Muscle of arm (tissue), 1 donor: ENCODE measurements at regions not wholly inside any gene's neighbourhood (a gene's known extent, or its start where the extent isn't known, plus 50 kb on each side); places are given as distances from the start of the nearest gene placed in this dataset.
"Not testable (repeated sequence)": the region's sequence is repeated elsewhere in the genome, so short reads cannot be mapped to it uniquely, and the experiment has no call there.

Experiments
- DNase-seq: peaks from one replicate; pipeline ENCODE4 v3.0.0-alpha.2; 2013

DNA sequence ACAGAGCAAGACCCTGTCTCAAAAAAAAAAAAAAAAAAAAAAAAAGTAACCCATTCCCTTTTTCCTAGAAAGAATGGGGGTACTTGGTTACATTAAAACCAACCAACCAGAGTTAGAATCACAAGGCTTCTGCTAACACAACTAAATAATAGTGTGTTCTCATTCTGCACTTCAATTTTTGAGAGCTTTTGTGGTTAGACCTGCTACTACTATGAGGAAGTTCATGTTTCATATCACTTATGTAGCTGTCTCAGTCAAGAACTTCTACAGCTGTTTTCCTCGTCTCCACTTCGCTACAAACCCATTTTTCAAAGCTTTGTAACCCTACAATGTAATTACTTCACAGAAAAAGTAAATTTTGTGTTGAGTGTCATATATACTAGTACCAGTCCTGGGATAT lies 58.3 kb downstream of the PDHA2 start:
- DNase-seq = no peak

DNA sequence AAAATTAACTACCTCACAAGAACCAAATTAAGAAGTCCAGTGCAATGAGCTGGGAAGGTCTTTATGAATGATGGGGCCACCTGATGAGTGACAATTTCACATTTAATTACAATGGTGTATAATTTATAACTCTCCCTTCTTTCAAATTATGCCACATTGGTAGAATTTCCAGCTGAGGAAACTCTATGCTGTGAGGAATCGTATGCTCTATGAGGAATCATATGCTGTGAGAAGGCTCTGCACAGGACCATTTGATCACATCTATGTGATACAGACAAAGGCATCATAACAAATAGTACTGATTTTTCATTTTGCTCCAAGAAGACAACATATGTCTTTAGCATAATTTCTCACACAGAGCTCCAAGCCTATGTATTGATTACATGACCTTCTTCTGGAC lies 69.3 kb downstream of the PDHA2 start:
- DNase-seq = no peak

DNA sequence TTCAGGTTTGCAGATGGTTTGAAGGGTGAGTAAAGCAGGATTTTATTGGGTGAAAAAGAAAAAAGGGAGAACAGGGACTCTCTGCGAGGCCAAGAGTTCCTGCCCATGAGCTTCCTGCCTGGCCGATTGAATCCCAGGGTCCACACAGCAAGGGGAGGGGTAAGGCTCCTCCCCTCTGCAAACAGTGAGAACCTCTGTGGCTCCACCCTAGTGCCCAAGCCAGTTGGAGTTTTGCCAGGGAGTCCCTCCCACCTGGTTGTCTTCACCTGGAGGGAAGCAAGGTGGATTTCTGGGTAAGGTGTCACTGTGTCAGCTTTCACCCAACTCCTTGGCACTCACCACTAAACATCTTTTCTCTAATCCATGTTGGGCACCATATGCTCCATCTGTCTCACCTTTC lies 70.9 kb downstream of the PDHA2 start:
- no peak for DNase-seq

DNA sequence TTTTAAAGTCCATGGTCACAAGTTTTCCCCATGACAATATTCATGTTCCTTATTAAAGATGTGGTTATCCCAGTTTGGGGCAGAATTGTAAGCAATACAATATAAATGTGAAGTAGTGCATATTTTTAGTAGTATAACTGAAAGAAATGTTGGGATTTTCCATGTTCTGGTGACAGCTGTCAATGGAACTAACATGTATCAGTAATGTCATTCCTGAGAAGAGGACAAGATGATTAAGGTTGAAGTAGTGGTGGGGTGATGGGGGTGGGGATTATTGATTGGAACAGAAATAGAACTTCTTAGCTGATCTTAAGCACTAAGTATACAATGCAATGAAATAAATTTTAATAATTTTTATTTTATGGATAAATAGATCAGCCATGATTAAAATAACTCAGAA lies 81.6 kb downstream of the PDHA2 start:
- no peak for DNase-seq

DNA sequence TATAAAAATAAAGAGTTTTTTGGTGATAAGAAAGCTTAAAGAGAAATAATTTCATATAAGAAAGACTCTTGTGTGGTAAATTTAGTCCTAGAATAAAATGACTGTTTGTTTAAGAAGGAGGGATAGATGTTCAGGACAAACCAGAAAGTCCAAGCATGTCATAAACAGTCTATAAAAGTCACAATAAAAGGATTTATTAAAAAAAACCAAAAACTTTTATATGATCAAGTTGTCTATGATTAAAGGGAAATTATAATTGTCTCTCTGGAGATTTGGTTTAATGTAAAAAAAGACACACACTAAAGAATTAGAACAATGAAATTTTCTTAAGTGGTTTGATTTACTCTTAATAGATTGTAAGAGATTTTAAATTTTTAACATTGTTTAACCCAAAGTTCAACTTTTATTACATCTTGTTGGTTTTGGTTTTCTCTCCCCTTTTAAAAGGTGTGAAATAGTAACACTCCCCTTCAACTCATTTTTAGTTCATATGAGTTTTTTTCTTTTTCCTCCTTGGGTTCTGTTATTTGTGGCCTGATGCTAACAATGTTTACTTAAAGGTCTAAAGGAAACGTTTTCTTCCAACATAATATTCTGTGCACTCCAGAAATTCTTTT lies 89.7 kb downstream of the PDHA2 start:
- DNase-seq = no peak

DNA sequence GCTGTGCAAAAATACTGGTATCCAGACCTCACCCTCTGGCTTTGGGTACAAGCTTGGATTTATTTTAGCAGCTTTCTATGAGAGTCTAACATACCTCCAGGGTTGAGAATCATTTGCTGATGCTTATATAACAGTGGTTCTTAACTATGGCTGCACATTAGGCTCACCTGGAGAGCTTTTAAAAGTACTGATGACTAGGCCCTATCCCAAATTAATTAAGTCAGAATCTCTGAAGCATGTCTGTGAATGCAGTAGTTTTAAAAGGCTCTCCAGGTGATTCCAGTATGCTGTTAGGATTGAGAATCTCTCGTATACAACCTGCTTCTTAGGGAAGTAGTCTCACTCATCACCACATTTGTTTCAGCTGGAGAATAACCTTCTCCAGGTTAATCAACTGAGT lies 99.2 kb downstream of the PDHA2 start:
- no peak for DNase-seq

DNA sequence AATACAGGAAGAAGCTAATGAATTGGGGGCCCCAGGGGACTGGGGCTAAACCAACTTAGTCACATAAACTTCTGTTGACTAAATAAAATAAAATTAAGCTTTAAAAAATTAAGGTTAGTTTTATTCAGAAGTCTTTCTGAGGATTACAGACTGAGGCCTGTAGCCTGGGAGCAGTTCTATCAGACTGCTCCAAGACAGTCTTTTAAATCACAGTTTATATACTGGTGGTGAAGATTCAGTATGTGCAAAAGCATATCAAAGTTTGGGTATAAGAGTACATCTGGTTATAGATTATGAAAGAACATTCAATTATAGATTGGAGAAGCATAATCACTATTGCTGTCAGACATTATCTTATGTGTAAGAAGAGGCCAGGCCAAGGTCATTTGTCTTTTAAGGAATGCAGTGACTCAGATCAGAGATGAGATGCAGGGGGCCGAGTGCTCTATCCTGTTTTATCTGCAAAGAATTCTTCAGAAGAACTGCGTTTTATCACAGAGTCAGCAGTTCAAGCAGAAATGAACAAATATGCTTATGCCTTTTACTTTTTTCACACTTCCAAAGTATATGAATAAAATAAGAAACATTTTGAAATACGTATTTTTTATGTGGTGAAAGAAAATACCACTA lies 109.4 kb downstream of the PDHA2 start:
- DNase-seq = no peak

DNA sequence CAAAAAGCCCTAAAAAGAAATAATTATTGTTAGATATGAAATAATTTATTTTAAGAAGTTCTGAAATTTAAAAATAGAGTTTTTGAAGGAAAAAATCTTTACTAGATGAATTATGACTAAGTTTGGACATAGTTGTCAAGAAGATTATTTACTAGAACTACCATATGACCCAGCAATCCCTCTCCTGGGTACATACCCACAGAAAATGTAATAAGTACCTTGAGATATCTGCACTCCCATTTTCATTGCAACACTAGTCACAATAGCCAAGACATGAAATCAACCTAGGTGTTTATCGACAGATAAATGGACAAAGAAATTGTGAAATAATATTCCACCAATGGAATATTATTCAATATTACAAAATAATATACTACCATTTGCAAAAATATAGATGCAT lies 109.9 kb downstream of the PDHA2 start:
- no peak for DNase-seq

DNA sequence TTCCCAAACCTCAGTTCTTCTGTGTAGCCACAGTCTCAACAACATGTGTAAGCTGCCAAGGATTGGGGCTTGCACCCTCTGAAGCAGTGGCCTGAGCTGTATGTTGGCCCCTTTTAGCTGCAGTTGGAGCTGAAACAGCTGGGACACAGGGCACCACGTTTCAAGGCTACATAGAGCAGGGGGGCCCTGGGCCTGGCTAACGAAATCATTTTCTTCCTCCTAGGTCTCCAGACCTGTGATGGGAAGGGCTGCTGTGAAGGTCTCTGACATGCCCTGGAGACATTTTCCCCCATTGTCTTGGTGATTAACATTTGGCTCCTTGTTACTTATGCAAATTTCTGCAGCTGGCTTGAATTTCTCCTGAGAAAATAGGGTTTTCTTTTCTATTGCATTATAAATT lies 112.6 kb downstream of the PDHA2 start:
- DNase-seq = not testable (repeated sequence)

DNA sequence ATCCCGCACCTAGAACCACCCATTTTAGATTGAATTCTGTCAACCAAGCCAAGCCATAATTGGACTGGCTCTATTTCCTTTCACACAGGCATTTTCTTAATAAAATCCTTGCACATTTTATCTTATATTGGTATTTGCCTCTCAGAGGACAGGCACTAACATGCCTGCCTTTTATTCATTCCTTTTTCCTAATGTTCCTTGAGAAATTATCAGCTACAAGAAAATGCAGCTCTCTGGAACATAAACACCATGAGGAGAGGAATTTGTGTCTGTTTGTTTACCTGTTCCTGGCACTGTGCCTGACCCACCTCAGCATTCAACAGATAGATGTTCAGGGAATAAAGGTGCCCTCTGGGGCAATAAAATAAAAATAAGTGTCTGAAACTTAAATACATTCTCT lies 116.2 kb downstream of the PDHA2 start:
- DNase-seq = no peak

DNA sequence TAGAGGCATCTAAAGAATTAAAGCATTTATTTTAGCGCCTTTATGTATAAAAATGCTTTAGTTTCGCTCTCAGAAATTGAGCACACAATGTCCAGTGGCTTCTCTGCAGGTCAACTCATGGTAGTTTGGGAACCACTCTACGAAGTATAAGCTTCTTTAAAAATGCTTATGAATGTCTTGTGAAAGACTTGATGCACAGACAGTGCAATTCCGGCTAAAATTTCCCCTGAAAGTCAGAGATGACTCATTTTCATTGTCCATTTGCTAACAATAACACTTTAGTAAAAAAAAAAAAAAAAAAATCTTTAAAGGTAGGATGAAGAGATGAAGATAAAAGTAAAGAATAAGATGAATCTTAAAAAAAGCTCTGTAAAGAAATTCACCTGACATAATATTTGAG lies 117.2 kb downstream of the PDHA2 start:
- DNase-seq = no peak

DNA sequence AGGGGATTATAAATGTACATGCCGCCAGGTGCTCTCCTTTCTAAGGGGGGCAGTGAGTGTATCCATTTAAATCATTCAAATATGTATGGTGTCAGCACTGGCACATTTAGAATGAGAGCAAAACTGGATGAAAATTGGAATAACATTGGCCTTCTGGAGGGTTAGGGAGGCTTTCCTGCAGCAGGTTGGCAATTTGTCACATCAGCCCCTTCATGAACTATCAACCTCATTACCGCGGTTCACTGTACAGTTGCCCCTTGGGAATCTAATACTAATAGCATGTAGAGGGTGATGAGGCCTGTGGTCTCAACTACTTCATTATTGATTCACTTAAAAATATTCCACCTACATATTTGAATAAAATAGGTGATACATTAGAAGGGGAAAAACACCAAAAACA lies 117.9 kb downstream of the PDHA2 start:
- DNase-seq = no peak

DNA sequence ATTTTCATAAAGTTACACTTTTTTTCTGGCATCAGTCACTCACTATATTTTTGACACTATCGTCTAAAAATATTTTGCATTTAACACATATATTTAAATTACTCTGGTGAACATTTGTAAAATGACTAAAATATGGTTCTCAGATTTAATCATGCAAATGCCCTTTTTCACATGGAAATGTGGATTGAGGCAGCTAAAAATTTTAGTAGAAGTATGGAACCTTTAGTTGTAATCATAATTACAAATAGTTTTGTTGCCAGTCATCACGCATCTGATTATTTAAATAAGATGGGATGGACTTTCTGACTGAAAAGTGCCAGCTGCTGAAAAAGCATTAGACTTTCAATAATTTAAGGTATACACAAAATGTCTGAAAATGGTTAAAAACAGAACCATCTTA lies 119.3 kb downstream of the PDHA2 start:
- DNase-seq = no peak

DNA sequence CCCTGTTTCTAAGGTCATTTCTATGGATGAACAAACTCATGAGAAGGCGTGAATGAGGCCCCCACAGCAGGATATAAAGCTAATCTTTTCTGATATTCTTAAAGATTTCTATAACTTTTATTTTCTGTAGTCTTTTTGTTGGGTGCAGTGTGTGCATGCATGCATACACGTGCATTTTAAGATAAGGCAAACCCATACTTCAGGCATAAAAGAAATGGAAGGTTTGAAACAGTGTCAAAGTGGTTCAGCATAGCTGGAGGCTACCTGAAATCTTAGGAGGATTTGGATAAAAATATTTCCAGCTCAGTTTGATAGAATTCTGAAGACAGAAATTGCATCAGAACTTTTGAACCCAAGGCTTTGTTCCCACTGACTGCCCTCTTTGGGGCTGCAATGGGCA lies 119.7 kb downstream of the PDHA2 start:
- DNase-seq = no peak

DNA sequence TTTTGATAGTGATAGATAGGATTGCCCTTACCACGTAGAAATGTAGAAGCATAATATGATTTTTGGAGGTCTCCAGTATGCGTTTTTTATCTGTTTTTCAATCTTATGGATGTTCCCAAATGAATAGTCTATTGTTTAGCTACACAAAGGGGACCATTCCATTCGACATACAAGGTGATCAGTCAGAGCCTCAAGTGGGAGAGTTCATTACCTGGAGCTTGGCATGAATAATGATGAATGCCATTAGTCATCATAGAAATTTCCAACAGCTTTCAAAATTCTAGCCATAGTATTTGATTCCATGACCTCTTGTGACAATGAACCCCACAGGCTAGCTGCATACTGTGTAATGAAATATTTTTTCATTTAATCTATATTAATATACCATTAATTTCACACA lies 123.6 kb downstream of the PDHA2 start:
- no peak for DNase-seq

DNA sequence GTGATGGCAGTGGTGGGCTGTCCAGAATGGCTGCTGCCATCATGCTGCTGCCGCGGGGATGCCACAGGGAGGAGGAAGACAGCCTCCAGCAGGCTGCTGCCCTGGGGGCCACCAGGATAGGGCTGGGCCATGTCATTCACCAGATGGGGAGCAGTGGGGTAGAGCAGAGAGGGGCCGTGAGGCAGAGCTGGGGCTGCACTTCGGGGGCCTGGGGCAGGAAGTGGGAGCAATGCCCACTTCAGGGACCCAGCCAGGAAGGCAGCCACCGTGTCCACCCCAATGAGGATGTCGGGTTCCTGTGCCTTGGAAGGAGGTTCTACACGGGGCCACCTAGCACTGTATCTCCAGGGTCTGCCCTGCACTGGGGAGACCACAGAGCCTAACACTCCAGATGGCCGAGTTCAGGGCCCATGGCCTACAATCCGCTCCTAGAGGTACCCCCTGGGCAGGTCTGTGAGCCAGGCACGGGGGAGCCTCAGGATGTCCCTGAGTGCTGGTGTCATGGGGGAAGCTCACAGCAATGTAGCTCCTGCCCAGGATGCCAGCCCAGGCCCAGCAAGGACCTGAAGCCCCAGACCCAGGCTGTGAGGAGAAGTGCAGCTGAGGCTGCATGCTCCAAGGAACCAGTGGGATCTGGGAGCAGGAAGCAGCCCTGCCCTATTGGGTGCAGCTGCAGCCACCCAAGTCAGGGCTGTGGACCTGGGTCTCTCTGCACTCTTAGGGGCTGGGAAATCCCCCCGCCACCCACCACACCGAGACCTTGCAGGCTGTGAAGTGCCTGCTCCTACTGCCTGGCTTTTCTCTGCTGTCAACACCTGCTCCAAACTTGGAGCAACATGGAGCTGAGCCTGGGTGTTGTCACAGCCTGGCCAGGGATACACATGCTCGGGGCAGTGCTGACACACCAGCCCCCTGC lies 140.3 kb downstream of the PDHA2 start:
- DNase-seq = no peak

DNA sequence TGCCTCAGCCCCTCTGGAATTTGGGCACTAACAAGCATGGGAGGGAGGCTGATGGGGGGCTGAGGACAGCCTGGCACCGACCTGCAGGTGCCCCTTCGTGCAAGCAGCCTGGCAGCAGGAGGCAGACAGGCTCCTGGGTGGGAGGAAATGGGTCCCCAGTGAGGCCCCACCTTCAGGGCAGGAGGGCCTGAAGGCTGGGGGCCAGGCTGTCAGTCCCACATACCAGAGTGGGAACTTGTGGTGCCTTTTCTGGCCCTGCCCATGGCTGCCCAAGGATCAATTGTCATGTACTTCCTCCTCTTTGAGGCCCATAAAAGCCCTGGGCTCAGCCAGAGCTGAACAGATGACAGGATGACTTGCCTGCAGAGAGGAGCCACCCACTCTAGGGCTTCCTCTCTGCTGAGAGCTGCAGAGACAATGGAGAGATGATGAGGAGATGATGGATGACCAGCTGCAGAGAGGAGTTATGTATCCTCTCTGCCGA lies 141.0 kb downstream of the PDHA2 start:
- DNase-seq = no peak

DNA sequence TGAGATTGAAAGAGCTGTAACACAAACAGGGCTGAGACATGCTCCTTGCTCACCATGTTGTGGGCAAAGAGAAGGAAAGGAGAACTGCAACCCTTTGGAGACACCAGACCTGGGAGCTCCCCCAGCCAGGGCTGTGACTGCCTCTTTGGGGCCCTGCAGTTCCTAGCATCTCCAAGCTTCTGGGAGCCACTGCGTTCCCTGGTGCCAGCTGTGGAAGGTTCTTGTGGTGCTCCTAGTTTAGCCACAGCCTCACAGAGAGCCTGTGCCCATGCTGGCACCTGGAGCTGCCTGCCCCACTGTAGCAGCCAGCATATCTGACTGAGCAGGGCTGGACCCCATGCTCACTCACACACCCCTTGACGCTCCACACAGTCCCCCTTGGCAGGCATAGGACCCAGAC lies 141.7 kb downstream of the PDHA2 start:
- no peak for DNase-seq

DNA sequence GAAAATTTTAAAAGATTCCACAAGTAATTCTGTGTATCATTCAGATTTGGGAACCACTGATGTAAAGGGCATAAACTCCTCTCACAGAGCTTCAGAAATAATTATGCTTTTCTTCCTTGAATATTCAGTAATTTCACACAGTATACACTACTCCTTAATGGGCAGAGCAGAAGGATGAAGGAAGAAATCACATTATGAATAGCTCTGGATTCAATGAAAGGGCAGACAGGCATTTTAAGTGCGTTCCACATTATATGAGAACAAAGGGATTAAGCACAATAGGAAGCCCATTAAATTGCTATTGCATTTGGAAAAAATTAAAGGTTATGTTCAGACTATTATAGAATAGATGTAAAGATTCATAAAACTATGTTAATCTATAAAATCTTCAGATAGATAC lies 142.6 kb downstream of the PDHA2 start:
- DNase-seq = no peak

DNA sequence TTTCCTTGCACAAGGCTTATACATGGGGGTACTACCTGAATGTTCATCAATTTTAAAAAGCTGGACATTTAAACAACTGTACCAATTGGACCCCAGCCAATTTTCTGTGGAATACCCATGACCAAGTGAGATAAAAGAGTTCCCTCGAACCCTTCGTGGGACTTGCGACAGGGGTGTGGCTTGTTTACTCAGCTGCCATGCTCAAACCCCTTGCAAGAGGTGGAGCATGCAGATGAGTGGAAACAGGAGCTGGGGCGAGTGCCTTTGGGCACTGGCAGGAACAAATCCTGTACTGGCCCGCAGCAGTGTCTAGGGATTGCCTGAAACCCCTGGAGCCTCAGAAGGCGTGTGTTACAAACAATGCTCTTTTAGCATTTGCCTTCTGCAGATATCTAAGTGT lies 144.2 kb downstream of the PDHA2 start:
- DNase-seq = no peak

DNA sequence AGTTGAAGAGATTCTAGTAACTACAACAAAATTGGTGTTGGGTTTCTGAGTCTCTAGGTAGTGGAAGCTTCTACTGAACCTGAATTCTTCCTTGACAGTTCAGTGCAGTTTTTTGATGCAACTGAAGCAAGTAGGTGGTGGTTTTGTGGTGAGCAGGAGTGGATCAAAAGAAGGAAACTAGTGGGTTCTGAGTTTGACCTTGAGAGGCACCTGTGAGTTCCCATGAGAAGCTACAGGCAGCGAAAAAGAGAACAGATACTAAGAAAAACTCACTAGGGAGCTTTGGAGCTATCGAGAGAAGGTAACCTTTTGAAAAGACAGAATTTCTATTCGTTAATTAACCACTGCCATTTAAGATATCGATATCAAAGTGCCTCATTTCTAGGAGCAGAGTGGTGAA lies 145.2 kb downstream of the PDHA2 start:
- DNase-seq = no peak

DNA sequence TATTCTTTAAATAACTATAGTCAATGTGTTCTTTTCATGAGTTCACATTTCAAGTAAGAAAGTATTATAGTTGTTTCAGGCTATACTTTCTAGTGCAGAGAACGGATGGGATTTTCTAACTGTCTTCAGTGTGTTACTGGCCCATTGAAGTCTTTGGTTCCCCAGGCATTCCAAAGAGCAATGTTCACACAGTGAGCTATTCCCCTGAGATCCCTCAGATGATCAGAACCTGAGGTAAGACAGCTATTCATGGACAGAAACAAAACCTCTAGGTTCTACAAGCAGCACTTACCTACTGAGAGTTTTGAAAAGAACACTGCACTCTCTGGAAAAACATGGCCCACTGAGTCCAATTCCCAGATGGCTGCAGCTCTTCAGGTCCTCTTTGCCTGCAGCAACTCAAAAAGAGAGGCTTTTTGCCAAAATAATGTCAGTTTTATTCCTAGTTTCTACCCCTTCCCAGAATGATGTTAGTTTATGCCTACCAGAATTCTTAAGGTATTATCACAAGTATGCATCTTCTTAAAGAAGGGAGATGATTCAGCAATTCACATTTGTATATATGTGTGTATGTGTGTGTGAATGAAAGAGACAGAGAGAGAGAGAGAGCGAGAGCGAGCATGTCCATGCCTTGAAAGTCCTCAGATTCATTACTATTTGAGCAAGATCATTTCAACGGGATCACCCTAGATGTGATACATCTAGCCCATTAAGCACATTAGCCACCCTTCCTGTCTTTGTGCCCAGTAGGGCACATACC lies 146.1 kb downstream of the PDHA2 start:
- DNase-seq = no peak
